Inferior parietal cortex (tissue), 1 donor: ENCODE measurements at regions not wholly inside any gene's neighbourhood (a gene's known extent, or its start where the extent isn't known, plus 50 kb on each side); places are given as distances from the start of the nearest gene placed in this dataset.
"Not testable (repeated sequence)": the region's sequence is repeated elsewhere in the genome, so short reads cannot be mapped to it uniquely, and the experiment has no call there.

Experiments
- DNase-seq: peaks from one replicate; pipeline ENCODE4 v3.0.0-alpha.2; 2016; ENCODE audit errors: extremely low spot score

GRCh38 chr3:110995461-110996231 lies 76.0 kb upstream of the NECTIN3 start:
- no peak for DNase-seq

- not testable (repeated sequence) for DNase-seq
Measured at GRCh38 chr3:110998766-110999165, 72.8 kb upstream of the NECTIN3 start.

GRCh38 chr3:111006485-111006884 lies 65.1 kb upstream of the NECTIN3 start:
- DNase-seq, result not testable (repeated sequence)

GRCh38 chr3:111012388-111013248 lies 59.0 kb upstream of the NECTIN3 start:
- DNase-seq, result no peak
